ENCODE measurements at regions not wholly inside any gene's neighbourhood (a gene's known extent, or its start where the extent isn't known, plus 50 kb on each side); places are given as distances from the start of the nearest gene placed in this dataset.

DNA sequence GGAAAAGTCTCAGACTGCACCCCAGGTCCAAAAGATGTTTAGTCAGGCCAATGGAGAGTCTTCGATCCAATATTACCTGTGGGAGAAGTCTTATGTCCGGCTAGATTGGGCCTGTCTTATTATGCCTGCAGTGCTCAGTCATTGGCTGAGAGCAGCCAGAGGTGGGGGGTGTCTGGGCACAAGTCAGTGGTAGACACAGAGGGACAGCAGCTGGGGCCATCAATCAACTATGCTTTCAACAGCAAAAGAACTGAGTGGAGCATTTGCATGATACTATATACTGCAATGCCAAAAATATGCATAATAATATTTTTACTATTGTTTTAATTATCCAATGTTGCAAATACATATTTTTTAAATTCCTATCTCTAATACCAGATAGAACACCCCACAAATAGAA lies 298.6 kb upstream of the CDH20 start:
- TF ChIP-seq EZH2 (optimal IDR thresholded peaks at IDR 0.05; ENCODE audit: low read depth, low read length), result no peak
- TF ChIP-seq, protein P1, sequence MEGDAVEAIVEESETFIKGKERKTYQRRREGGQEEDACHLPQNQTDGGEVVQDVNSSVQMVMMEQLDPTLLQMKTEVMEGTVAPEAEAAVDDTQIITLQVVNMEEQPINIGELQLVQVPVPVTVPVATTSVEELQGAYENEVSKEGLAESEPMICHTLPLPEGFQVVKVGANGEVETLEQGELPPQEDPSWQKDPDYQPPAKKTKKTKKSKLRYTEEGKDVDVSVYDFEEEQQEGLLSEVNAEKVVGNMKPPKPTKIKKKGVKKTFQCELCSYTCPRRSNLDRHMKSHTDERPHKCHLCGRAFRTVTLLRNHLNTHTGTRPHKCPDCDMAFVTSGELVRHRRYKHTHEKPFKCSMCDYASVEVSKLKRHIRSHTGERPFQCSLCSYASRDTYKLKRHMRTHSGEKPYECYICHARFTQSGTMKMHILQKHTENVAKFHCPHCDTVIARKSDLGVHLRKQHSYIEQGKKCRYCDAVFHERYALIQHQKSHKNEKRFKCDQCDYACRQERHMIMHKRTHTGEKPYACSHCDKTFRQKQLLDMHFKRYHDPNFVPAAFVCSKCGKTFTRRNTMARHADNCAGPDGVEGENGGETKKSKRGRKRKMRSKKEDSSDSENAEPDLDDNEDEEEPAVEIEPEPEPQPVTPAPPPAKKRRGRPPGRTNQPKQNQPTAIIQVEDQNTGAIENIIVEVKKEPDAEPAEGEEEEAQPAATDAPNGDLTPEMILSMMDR (IDR thresholded peaks at IDR 0.05; ENCODE audit: low read length), result no peak
- no peak for TF ChIP-seq EZH2phosphoT487 (IDR thresholded peaks at IDR 0.05; ENCODE audit: low read length)
